WI38 (cell line): ENCODE measurements at regions not wholly inside any gene's neighbourhood (a gene's known extent, or its start where the extent isn't known, plus 50 kb on each side); places are given as distances from the start of the nearest gene placed in this dataset.
A peak's percentile ranks its signal among the peaks of the same experiment; 100 is the strongest.

Source experiments
- H3K4me3 ChIP-seq: 2 replicates; pipeline ENCODE4 v1.5.1; 2011; ENCODE audit warnings: low read depth, mild to moderate bottlenecking, control low read depth, low read length
- CTCF ChIP-seq: IDR thresholded peaks from 2 replicates; pipeline ENCODE4 v1.5.1; 2012; ENCODE audit warnings: low read depth, mild to moderate bottlenecking, control low read depth, low read length

- TF ChIP-seq CTCF = no peak
- no peak overlapping the region; the same call in 1 of the 2 replicates for H3K4me3 ChIP-seq
These were observed 101.7 kb downstream of the ARRDC3 start for GRCh38 chr5:91281401-91281800.

- no peak for TF ChIP-seq CTCF
- peak overlapping the region; percentile 60 for H3K4me3 ChIP-seq
These were observed 102.5 kb downstream of the ARRDC3 start for GRCh38 chr5:91280362-91281269.

- no peak overlapping the region for H3K4me3 ChIP-seq
- no peak for TF ChIP-seq CTCF
These were observed 105.3 kb downstream of the ARRDC3 start for GRCh38 chr5:91277840-91278239.

GRCh38 chr5:91277093-91277626, 106.0 kb downstream of the ARRDC3 start:
- H3K4me3 ChIP-seq = no peak overlapping the region
- no peak for TF ChIP-seq CTCF

GRCh38 chr5:91272858-91273257, 110.3 kb downstream of the ARRDC3 start:
- no peak for TF ChIP-seq CTCF
- no peak overlapping the region for H3K4me3 ChIP-seq

GRCh38 chr5:91271999-91272398, 111.1 kb downstream of the ARRDC3 start:
- TF ChIP-seq CTCF = no peak
- H3K4me3 ChIP-seq = no peak overlapping the region

- H3K4me3 ChIP-seq = no peak overlapping the region
- no peak for TF ChIP-seq CTCF
These were observed 113.9 kb downstream of the ARRDC3 start for GRCh38 chr5:91269198-91269597.
